ENCODE measurements at regions not wholly inside any gene's neighbourhood (a gene's known extent, or its start where the extent isn't known, plus 50 kb on each side); places are given as distances from the start of the nearest gene placed in this dataset.

DNA sequence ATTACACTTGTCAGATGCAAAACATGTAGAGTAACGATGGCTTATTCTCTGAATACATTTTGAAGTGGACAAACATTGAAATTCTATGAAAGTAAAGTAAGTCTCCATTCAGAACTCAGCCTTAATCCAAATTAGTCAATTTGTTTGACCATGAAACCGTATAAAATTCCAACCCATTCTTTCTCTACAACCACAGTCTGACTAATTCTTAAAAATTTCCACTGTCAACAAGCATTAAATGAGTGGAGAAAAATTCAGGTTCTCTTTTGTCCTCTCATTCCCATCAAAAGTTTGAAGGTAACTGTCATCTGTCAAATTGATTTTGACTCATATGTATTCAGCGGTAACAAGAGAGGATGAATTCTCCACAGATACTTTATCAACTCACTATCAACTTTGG is 1031.5 kb downstream of the SORCS1 start:
- TF ChIP-seq, protein P1, sequence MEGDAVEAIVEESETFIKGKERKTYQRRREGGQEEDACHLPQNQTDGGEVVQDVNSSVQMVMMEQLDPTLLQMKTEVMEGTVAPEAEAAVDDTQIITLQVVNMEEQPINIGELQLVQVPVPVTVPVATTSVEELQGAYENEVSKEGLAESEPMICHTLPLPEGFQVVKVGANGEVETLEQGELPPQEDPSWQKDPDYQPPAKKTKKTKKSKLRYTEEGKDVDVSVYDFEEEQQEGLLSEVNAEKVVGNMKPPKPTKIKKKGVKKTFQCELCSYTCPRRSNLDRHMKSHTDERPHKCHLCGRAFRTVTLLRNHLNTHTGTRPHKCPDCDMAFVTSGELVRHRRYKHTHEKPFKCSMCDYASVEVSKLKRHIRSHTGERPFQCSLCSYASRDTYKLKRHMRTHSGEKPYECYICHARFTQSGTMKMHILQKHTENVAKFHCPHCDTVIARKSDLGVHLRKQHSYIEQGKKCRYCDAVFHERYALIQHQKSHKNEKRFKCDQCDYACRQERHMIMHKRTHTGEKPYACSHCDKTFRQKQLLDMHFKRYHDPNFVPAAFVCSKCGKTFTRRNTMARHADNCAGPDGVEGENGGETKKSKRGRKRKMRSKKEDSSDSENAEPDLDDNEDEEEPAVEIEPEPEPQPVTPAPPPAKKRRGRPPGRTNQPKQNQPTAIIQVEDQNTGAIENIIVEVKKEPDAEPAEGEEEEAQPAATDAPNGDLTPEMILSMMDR (IDR thresholded peaks at IDR 0.05), result no peak
- TF ChIP-seq POLR2A (IDR thresholded peaks at IDR 0.05), result no peak
- no peak for TF ChIP-seq POLR2AphosphoS5 (IDR thresholded peaks at IDR 0.05; ENCODE audit: insufficient read depth in 1 of 2, low read depth in 1 of 2)
